GM12873 (cell line): ENCODE measurements at regions not wholly inside any gene's neighbourhood (a gene's known extent, or its start where the extent isn't known, plus 50 kb on each side); places are given as distances from the start of the nearest gene placed in this dataset.

Experiments used
- CTCF ChIP-seq: IDR thresholded peaks from 2 replicates; pipeline ENCODE4 v1.5.1; 2012; ENCODE audit warnings: low read depth, mild to moderate bottlenecking, moderate library complexity, low read length, control low read depth; ENCODE audit not compliant: insufficient read depth; ENCODE audit errors: missing control alignments

DNA sequence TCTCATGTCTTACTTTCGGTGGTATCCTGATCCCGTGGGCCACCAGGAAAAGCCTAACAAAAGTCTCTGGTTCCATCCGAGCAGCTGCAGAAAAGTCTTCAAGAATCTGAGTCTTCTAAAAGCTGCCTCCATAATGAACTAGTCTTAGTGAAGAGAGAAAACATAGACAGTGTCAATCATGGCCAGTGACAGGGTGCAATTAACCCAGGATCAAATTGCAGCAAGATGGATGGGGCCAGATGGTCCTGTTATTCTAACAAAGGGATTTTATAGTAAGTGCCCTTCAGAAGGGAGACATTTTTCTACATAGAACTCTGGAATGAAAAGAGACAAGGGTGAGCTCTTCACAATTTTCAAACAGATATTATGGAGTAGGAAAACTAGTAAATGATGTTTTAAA lies 281.6 kb upstream of the ZFP64 start:
- TF ChIP-seq CTCF: no peak

- TF ChIP-seq CTCF: no peak
Measured at GRCh38 chr20:52470561-52470960, 279.0 kb upstream of the ZFP64 start.

DNA sequence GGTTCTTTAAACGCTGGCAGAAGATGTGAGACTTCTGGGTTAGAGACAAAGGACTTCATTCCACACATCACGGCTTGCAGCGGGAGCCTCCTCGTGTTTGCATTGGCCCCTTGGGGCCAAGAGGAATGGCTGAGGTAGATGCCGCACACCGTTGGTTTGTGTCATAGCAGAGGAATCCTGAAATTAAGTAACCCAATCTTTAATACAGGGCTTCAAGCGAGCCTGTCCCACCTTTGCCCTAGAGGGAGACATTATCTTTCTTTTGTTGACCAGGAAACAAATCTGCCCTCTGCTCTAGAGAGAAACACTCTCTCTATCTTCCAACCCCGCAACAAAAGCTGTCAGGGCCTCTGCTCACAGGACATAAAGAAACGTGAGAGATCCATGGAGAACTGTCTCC lies 277.5 kb upstream of the ZFP64 start:
- no peak for TF ChIP-seq CTCF

GRCh38 chr20:52465991-52466390 lies 274.4 kb upstream of the ZFP64 start:
- TF ChIP-seq CTCF: no peak

DNA sequence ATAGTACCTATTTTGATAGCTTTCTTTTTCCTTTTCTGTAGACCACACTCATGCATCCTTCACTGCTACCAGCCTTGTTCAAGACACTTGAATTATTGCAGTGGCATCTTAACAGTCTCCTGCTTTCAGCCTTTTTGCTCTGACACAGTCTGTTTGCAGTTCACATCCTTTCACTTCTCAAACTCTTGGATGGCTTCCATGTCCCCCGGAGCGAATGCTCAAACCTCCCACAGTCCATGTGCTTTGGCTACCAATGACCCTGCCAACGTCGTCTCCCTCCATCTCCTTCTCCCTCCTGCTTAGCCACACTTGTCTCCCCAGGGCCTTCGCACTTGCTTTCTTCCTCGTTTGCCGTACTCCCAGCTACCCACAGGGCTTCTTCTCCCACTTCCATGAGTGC lies 270.0 kb upstream of the ZFP64 start:
- no peak for TF ChIP-seq CTCF

DNA sequence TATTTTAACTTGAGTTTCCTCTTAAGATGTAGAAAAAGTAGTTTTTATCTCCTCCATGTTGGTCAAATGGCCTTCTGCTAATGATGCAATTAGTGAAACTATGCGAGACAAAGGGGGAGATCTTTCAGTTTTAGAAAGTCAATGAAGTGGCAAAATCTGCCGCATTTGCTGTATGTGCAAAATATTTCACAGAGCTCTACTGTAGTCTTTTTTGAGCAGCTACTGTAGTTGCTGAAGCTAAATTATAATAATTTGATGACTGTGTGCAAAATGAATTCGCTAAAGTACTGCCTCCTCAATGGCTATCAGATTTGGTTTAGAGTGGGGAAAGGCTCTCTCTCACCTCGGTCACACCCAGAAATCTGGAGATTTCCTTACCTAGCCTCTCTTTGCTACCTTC lies 267.6 kb upstream of the ZFP64 start:
- TF ChIP-seq CTCF: no peak

DNA sequence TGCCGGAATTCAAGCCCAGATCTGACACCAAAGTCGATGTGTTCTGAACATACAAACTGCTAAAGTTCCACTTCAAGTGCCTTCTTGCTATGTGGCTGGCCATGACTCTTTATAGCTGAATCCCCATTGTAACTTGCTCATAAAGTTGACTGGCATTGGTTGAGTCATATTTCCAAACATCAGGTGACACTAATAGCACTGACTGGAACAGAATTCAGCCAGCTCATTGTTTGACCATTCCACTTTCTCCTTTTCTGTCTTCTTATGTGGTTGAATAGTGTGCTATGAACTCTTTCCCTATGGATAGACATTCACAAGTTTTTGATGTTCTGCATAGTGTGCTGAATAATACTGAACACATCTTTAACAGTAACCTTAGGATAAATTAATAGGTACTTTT lies 266.2 kb upstream of the ZFP64 start:
- no peak for TF ChIP-seq CTCF

DNA sequence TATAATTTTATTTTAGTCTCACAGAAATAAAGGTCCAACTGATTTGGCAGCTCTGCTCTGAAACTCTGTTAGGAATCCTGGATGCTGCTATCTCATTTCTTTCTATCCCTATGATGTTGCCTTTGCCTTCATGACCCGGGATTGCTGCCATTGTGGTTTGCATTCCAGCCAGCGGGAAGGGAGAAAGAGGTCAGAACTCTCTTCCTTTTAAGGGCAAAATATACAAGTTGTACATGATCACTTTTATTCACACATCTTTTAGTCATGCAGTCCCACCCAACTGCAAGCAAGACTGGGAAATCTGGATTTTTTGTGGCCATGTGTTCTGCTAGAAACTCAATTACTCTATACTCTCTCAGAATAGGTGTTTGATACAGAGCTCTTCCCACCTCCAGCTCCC lies 263.1 kb upstream of the ZFP64 start:
- no peak for TF ChIP-seq CTCF
